K562 (cell line): ENCODE measurements at regions not wholly inside any gene's neighbourhood (a gene's known extent, or its start where the extent isn't known, plus 50 kb on each side); places are given as distances from the start of the nearest gene placed in this dataset.

Source experiments
- HDAC2 ChIP-seq: fragments of 450-650 bp; IDR thresholded peaks from 2 replicates; pipeline ENCODE4 v1.6.1; 2016; ENCODE audit warnings: mild to moderate bottlenecking
- MYBL2 ChIP-seq, 2 experiments: fragments of 450-650 bp in 1 of 2; sonication (generic) in 1 of 2; formaldehyde crosslinking in 1 of 2; IDR thresholded peaks; 2 replicates each; pipeline versions ENCODE4 v1.6.1 to v1.8.1; 2017 to 2022; ENCODE audit warnings: borderline replicate concordance in 1 of 2, inconsistent platforms in 1 of 2, low read depth in 1 of 2, mild to moderate bottlenecking in 1 of 2, missing genetic modification reagents in 1 of 2, moderate library complexity in 1 of 2
- PML ChIP-seq: IDR thresholded peaks from 2 replicates; pipeline ENCODE4 v1.6.1; 2012; ENCODE audit warnings: low read length, inconsistent platforms
- UBTF ChIP-seq, 2 experiments: IDR thresholded peaks; 2 replicates each; pipeline ENCODE4 v1.6.1; 2012; ENCODE audit warnings: improper control_type of control experiment in 2 of 2, low read depth in 2 of 2, low read length in 2 of 2, borderline replicate concordance in 1 of 2
- ZNF407 ChIP-seq: fragments of 450-650 bp; IDR thresholded peaks from 2 replicates; pipeline ENCODE4 v1.6.1; 2016; ENCODE audit warnings: low read depth
- ZNF584 ChIP-seq: fragments of 200-800 bp; sonication (Bioruptor generic); IDR thresholded peaks from 2 replicates; pipeline ENCODE4 v1.6.1; 2016; ENCODE audit warnings: low read depth, mild to moderate bottlenecking, missing genetic modification characterization, missing compliant biosample characterization
- TF ChIP-seq, protein P1 (sequence below): IDR thresholded peaks from 2 replicates; pipeline ENCODE4 v1.6.1; 2012; ENCODE audit warnings: low read depth, low read length, improper control_type of control experiment, borderline replicate concordance
- TF ChIP-seq, protein P2 (sequence below), 3 experiments: fragments of 200-800 bp in 1 of 3; fragments of 250-450 bp in 1 of 3; fragments of 450-650 bp in 1 of 3; sonication (Bioruptor Pico) in 1 of 3; sonication (Bioruptor generic) in 1 of 3; formaldehyde crosslinking in 1 of 3; IDR thresholded peaks; 2 replicates each; pipeline versions ENCODE4 v1.6.1 to v1.8.0; 2016 to 2022; ENCODE audit warnings: mild to moderate bottlenecking in 2 of 3, missing genetic modification characterization in 2 of 3, missing compliant biosample characterization in 1 of 3, moderate library complexity in 1 of 3

- TF ChIP-seq PML (no peak), MYBL2 (IDR thresholded peaks at IDR 0.05; ENCODE audit: low read depth) (no peak), MYBL2 (CRISPR knock-in tag; IDR thresholded peaks at IDR 0.05; ENCODE audit: borderline replicate concordance) (no peak), ZNF407 (no peak), ZNF584 (CRISPR knock-in tag) (no peak; the same call in 1 of the 2 replicates), UBTF (IDR thresholded peaks at IDR 0.05; ENCODE audit: borderline replicate concordance in 1 of 2, low read depth in 2 of 2, low read length in 2 of 2) (0 out of 4 replicates have a peak, but pooled peaks of 1 of the 2 experiments have one; percentile 23), HDAC2 (no peak)
- TF ChIP-seq, protein P1, sequence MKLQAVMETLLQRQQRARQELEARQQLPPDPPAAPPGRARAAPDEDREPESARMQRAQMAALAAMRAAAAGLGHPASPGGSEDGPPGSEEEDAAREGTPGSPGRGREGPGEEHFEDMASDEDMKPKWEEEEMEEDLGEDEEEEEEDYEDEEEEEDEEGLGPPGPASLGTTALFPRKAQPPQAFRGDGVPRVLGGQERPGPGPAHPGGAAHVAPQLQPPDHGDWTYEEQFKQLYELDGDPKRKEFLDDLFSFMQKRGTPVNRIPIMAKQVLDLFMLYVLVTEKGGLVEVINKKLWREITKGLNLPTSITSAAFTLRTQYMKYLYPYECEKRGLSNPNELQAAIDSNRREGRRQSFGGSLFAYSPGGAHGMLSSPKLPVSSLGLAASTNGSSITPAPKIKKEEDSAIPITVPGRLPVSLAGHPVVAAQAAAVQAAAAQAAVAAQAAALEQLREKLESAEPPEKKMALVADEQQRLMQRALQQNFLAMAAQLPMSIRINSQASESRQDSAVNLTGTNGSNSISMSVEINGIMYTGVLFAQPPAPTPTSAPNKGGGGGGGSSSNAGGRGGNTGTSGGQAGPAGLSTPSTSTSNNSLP: no peak
- TF ChIP-seq, protein P2, sequence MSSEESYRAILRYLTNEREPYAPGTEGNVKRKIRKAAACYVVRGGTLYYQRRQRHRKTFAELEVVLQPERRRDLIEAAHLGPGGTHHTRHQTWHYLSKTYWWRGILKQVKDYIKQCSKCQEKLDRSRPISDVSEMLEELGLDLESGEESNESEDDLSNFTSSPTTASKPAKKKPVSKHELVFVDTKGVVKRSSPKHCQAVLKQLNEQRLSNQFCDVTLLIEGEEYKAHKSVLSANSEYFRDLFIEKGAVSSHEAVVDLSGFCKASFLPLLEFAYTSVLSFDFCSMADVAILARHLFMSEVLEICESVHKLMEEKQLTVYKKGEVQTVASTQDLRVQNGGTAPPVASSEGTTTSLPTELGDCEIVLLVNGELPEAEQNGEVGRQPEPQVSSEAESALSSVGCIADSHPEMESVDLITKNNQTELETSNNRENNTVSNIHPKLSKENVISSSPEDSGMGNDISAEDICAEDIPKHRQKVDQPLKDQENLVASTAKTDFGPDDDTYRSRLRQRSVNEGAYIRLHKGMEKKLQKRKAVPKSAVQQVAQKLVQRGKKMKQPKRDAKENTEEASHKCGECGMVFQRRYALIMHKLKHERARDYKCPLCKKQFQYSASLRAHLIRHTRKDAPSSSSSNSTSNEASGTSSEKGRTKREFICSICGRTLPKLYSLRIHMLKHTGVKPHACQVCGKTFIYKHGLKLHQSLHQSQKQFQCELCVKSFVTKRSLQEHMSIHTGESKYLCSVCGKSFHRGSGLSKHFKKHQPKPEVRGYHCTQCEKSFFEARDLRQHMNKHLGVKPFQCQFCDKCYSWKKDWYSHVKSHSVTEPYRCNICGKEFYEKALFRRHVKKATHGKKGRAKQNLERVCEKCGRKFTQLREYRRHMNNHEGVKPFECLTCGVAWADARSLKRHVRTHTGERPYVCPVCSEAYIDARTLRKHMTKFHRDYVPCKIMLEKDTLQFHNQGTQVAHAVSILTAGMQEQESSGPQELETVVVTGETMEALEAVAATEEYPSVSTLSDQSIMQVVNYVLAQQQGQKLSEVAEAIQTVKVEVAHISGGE (CRISPR knock-in tag; IDR thresholded peaks at IDR 0.05): no peak; a peak in 1 of 6 replicates
Measured at GRCh38 chr7:106575138-106575823, 85.7 kb downstream of the CCDC71L start (continued).
